Activated T-helper 1 cell treated with anti-CD3 and anti-CD28 coated beads, Interleukin-12 subunit alpha, Interleukin-12 subunit beta, Interleukin-2, Interleukin-4 antibody, amounts not matched to agents 30 ng/mL and 10 ng/mL and 1 ng/mL, durations not matched to agents 14 hours and 24 hours and 36 hours (primary cell): ENCODE measurements at regions not wholly inside any gene's neighbourhood (a gene's known extent, or its start where the extent isn't known, plus 50 kb on each side); places are given as distances from the start of the nearest gene placed in this dataset.
"Not testable (repeated sequence)": the region's sequence is repeated elsewhere in the genome, so short reads cannot be mapped to it uniquely, and the experiment has no call there.

Experiments used
- DNase-seq: peaks from one replicate; pipeline ENCODE4 v3.0.0; 2021; ENCODE audit warnings: low spot score
- H3K27ac Mint-ChIP-seq: one replicate; pipeline ENCODE4 v1.8.0; 2021; ENCODE audit warnings: mild to moderate bottlenecking, mixed read lengths
- H3K27me3 Mint-ChIP-seq: one replicate; pipeline ENCODE4 v1.8.0; 2022; ENCODE audit warnings: mild to moderate bottlenecking, moderate library complexity, mixed read lengths; ENCODE audit not compliant: insufficient read depth
- H3K36me3 Mint-ChIP-seq: one replicate; pipeline ENCODE4 v1.8.0; 2021; ENCODE audit warnings: low read depth, mixed read lengths
- H3K4me1 Mint-ChIP-seq: one replicate; pipeline ENCODE4 v1.8.0; 2021; ENCODE audit warnings: low read depth, mixed read lengths
- H3K4me3 Mint-ChIP-seq: one replicate; pipeline ENCODE4 v1.8.0; 2021; ENCODE audit warnings: mild to moderate bottlenecking, moderate library complexity, mixed read lengths
- H3K9me3 Mint-ChIP-seq: one replicate; pipeline ENCODE4 v1.8.0; 2021; ENCODE audit warnings: mixed read lengths
- intact Hi-C: fragments of 100-400 bp; cut with micrococcal nuclease; formaldehyde crosslinking; loops from one replicate; pipeline ENCODE4 v1.15.1; 2024

DNA sequence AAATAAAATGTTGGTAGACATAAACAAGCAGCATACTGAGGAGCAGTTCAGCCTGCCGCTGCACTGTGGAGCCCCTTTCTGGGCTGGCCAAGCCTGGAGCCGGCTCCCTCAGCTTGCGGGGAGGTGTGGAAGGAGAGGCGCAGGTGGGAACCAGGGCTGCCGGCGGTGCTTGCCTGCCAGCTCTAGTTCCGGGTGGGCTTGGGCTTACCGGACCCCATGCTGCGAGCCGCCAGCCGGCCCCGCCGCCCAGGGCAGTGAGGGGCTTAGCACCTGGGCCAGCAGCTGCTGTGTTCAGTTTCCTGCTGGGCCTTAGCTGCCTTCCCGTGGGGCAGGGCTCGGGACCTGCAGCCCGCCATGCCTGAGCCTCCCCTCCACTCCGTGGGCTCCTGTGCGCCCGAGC is 672.9 kb upstream of the POM121L12 start:
- Mint-ChIP-seq H3K36me3 (no peaks in the 10 kb centered on the region), H3K4me3 (no peak overlapping the region), H3K27ac (no peak overlapping the region), H3K9me3 (peaks cover 13% of the 10 kb centered on the region), H3K4me1 (no peaks in the 10 kb centered on the region), H3K27me3 (no peaks in the 10 kb centered on the region)
- intact Hi-C loops: no loop called here
- no peak for DNase-seq

DNA sequence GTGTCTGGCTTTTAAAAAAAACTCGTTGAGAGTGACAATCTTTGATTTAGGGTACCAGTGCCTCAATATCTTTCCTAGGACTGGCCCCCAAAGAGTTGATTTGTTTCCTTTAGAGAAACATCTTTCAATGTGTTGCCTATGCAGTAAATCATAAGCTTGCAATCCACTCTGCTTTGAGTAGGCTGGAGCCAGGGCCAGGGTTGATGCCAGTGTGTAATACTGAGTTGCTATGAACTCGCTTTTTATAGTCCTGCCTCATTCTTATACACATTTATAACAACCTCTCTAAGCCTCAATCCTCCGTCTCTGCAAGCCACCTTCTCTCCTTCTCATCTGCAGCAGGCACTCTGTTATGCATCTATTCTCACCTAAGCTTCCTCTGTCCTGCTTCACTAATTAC is 674.9 kb upstream of the POM121L12 start:
- Mint-ChIP-seq H3K36me3 (no peaks in the 10 kb centered on the region), H3K4me1 (no peaks in the 10 kb centered on the region), H3K27me3 (no peaks in the 10 kb centered on the region), H3K4me3 (no peak overlapping the region), H3K9me3 (peaks cover 21% of the 10 kb centered on the region), H3K27ac (no peak overlapping the region)
- intact Hi-C loops: no loop called here
- DNase-seq: no peak

GRCh38 chr7:52355053-52355452 is 680.4 kb upstream of the POM121L12 start:
- no peak for DNase-seq
- no peaks in the 10 kb centered on the region for H3K4me1 Mint-ChIP-seq
- peaks cover 13% of the 10 kb centered on the region for H3K9me3 Mint-ChIP-seq
- H3K4me3 Mint-ChIP-seq: no peak overlapping the region
- no peaks in the 10 kb centered on the region for H3K36me3 Mint-ChIP-seq
- intact Hi-C loops: no loop called here
- no peak overlapping the region for H3K27ac Mint-ChIP-seq
- H3K27me3 Mint-ChIP-seq: no peaks in the 10 kb centered on the region

GRCh38 chr7:52352013-52352981 is 683.1 kb upstream of the POM121L12 start:
- H3K9me3 Mint-ChIP-seq: peaks cover 13% of the 10 kb centered on the region
- intact Hi-C loops: no loop called here
- no peaks in the 10 kb centered on the region for H3K27me3 Mint-ChIP-seq
- no peaks in the 10 kb centered on the region for H3K4me1 Mint-ChIP-seq
- DNase-seq: no peak
- no peak overlapping the region for H3K4me3 Mint-ChIP-seq
- H3K36me3 Mint-ChIP-seq: no peaks in the 10 kb centered on the region
- H3K27ac Mint-ChIP-seq: no peak overlapping the region

GRCh38 chr7:52344015-52344414 is 691.4 kb upstream of the POM121L12 start:
- Mint-ChIP-seq H3K36me3 (no peaks in the 10 kb centered on the region), H3K4me3 (no peak overlapping the region), H3K4me1 (no peaks in the 10 kb centered on the region), H3K9me3 (peaks cover 11% of the 10 kb centered on the region), H3K27me3 (no peaks in the 10 kb centered on the region), H3K27ac (no peak overlapping the region)
- no peak for DNase-seq
- intact Hi-C loops: no loop called here

DNA sequence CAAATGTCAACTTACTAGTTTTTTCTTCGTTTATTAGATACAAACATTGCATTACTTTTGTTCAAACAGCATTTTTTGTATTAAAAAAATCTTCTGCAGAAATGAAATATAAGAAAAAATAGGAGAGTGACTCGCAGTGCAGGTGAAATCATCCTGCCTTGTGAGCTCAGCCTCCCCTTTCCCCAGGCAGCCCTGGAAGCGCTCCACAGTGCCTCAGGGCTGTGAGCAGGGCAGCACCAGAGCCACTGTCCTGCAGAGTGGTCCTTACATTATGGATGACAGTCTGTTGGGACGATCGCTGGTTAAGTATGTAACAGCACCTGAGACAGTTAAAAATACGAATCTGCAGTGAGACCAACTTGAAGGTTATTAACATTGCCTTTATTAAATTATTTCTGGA is 695.4 kb upstream of the POM121L12 start:
- intact Hi-C loops: no loop called here
- no peak overlapping the region for H3K4me3 Mint-ChIP-seq
- peaks cover 8% of the 10 kb centered on the region for H3K9me3 Mint-ChIP-seq
- H3K4me1 Mint-ChIP-seq: no peaks in the 10 kb centered on the region
- no peak overlapping the region for H3K27ac Mint-ChIP-seq
- no peaks in the 10 kb centered on the region for H3K36me3 Mint-ChIP-seq
- DNase-seq: no peak
- no peaks in the 10 kb centered on the region for H3K27me3 Mint-ChIP-seq

GRCh38 chr7:52328328-52328727 is 707.1 kb upstream of the POM121L12 start:
- intact Hi-C loops, H3K36me3 Mint-ChIP-seq, H3K27ac Mint-ChIP-seq, H3K4me3 Mint-ChIP-seq, H3K4me1 Mint-ChIP-seq, H3K27me3 Mint-ChIP-seq: not testable (repeated sequence)
- peaks cover 10% of the 10 kb centered on the region for H3K9me3 Mint-ChIP-seq
- peak; percentile 9 for DNase-seq

- no peak for DNase-seq
- no peak overlapping the region for H3K27ac Mint-ChIP-seq
- H3K36me3 Mint-ChIP-seq: no peaks in the 10 kb centered on the region
- peaks cover 5% of the 10 kb centered on the region for H3K4me1 Mint-ChIP-seq
- H3K27me3 Mint-ChIP-seq: no peaks in the 10 kb centered on the region
- H3K4me3 Mint-ChIP-seq: no peak overlapping the region
- peaks cover 14% of the 10 kb centered on the region for H3K9me3 Mint-ChIP-seq
- intact Hi-C loops: no loop called here
These were observed 710.2 kb upstream of the POM121L12 start for GRCh38 chr7:52325237-52325636.

- H3K9me3 Mint-ChIP-seq: peaks cover 13% of the 10 kb centered on the region
- no peaks in the 10 kb centered on the region for H3K36me3 Mint-ChIP-seq
- H3K27ac Mint-ChIP-seq: no peak overlapping the region
- no peaks in the 10 kb centered on the region for H3K4me1 Mint-ChIP-seq
- no peaks in the 10 kb centered on the region for H3K27me3 Mint-ChIP-seq
- DNase-seq: no peak
- H3K4me3 Mint-ChIP-seq: no peak overlapping the region
- intact Hi-C loops: no loop called here
These were observed 712.2 kb upstream of the POM121L12 start for GRCh38 chr7:52323202-52323746.

DNA sequence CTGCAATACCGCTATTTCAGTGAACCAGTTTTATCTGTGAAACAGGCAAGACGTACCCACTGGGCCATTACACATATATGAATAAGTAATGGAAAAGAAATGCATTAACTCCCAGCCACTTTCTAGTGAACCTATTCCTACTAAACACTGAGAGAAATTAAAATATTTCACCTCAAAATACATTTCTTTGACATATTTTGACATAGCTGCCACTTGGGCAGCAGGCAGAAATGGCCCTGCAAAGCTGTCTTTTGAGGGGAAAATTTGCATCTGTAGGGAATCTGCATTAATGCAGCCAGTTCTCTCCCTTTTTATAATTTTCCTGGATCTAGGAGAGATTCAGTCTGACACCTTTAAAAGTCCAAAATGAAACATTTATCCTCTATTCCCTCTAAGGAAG is 714.8 kb upstream of the POM121L12 start:
- Mint-ChIP-seq H3K27ac (no peak overlapping the region), H3K4me1 (no peaks in the 10 kb centered on the region), H3K36me3 (no peaks in the 10 kb centered on the region), H3K27me3 (no peaks in the 10 kb centered on the region), H3K9me3 (peaks cover 18% of the 10 kb centered on the region), H3K4me3 (no peak overlapping the region)
- no peak for DNase-seq
- intact Hi-C loops: no loop called here

DNA sequence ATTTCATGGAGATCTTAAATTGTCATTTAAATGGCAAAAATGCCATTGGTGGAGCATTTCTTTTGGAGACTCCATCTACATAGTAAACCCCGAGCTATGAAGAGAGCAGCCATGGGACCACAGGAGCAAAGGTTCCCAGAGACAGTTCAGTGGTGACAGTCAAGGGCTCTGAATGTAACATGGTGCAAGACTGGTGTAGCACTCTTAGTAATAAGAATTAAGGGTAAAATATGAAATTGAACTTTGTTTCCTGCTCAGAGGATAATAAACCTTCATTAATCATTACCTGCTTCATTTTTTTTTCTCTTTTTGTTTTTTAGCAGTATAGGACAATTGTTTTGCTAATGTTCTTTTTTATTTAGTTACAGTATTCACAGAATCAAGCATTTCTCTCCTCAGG is 717.5 kb upstream of the POM121L12 start:
- Mint-ChIP-seq H3K27me3 (no peaks in the 10 kb centered on the region), H3K27ac (no peak overlapping the region), H3K4me1 (no peaks in the 10 kb centered on the region), H3K9me3 (peaks cover 24% of the 10 kb centered on the region), H3K4me3 (no peak overlapping the region), H3K36me3 (no peaks in the 10 kb centered on the region)
- intact Hi-C loops: no loop called here
- DNase-seq: no peak

DNA sequence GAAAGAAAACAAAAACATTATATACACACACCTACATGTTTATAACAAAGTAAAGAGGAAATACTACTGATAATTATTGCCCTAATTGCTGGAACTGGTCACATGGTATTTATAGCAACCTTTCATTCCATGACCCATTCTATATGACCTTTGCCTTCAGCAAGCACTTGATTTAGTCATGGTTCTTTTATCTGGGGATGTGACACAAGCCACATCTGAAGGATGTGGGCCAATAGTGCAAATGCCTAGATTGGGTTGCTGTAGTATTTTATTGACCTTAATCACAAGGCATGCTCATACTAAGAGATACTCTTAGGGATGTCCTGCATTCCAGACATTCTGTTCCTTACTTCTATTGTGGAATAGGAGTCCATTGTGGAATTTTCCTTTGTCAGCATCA is 723.5 kb upstream of the POM121L12 start:
- H3K4me3 Mint-ChIP-seq: no peak overlapping the region
- H3K9me3 Mint-ChIP-seq: peaks cover 14% of the 10 kb centered on the region
- H3K4me1 Mint-ChIP-seq: no peaks in the 10 kb centered on the region
- no peaks in the 10 kb centered on the region for H3K36me3 Mint-ChIP-seq
- no peaks in the 10 kb centered on the region for H3K27me3 Mint-ChIP-seq
- no peak overlapping the region for H3K27ac Mint-ChIP-seq
- intact Hi-C loops: no loop called here
- DNase-seq: no peak

GRCh38 chr7:52309631-52310030 is 725.8 kb upstream of the POM121L12 start:
- Mint-ChIP-seq H3K36me3 (no peaks in the 10 kb centered on the region), H3K27me3 (no peaks in the 10 kb centered on the region), H3K4me3 (no peak overlapping the region), H3K4me1 (no peaks in the 10 kb centered on the region), H3K27ac (no peak overlapping the region), H3K9me3 (peaks cover 8% of the 10 kb centered on the region)
- no peak for DNase-seq
- intact Hi-C loops: no loop called here
